Kidney epithelial cell (primary cell): ENCODE measurements at regions not wholly inside any gene's neighbourhood (a gene's known extent, or its start where the extent isn't known, plus 50 kb on each side); places are given as distances from the start of the nearest gene placed in this dataset.

Experiments
- DNase-seq: peaks from one replicate; pipeline ENCODE4 v3.0.0-alpha.2; 2010; ENCODE audit warnings: low read depth
- H3K27me3 ChIP-seq: 2 replicates; pipeline ENCODE4 v1.6.0; 2011; ENCODE audit warnings: low read length; ENCODE audit not compliant: control insufficient read depth, insufficient read depth
- H3K36me3 ChIP-seq: 2 replicates; pipeline ENCODE4 v1.5.1; 2011; ENCODE audit warnings: low read length; ENCODE audit not compliant: control insufficient read depth, insufficient read depth
- H3K4me3 ChIP-seq: 2 replicates; pipeline ENCODE4 v1.5.1; 2011; ENCODE audit warnings: low read depth, mild to moderate bottlenecking, control low read depth, low read length
- TF ChIP-seq, protein P1 (sequence below): IDR thresholded peaks from 2 replicates; pipeline ENCODE4 v1.5.1; 2011; ENCODE audit warnings: mild to moderate bottlenecking, moderate library complexity, low read length, control low read depth, inconsistent platforms; ENCODE audit not compliant: insufficient read depth, poor library complexity, severe bottlenecking

GRCh38 chr3:28703843-28704242 lies 355.2 kb upstream of the AZI2 start:
- TF ChIP-seq, protein P1, sequence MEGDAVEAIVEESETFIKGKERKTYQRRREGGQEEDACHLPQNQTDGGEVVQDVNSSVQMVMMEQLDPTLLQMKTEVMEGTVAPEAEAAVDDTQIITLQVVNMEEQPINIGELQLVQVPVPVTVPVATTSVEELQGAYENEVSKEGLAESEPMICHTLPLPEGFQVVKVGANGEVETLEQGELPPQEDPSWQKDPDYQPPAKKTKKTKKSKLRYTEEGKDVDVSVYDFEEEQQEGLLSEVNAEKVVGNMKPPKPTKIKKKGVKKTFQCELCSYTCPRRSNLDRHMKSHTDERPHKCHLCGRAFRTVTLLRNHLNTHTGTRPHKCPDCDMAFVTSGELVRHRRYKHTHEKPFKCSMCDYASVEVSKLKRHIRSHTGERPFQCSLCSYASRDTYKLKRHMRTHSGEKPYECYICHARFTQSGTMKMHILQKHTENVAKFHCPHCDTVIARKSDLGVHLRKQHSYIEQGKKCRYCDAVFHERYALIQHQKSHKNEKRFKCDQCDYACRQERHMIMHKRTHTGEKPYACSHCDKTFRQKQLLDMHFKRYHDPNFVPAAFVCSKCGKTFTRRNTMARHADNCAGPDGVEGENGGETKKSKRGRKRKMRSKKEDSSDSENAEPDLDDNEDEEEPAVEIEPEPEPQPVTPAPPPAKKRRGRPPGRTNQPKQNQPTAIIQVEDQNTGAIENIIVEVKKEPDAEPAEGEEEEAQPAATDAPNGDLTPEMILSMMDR: no peak
- H3K27me3 ChIP-seq: no peaks in the 10 kb centered on the region
- no peaks in the 10 kb centered on the region for H3K36me3 ChIP-seq
- no peak overlapping the region for H3K4me3 ChIP-seq
- DNase-seq: no peak

- no peaks in the 10 kb centered on the region for H3K36me3 ChIP-seq
- H3K27me3 ChIP-seq: no peaks in the 10 kb centered on the region
- H3K4me3 ChIP-seq: no peak overlapping the region
- DNase-seq: no peak
- TF ChIP-seq, protein P1: no peak
Observed at GRCh38 chr3:28711293-28711692, 362.7 kb upstream of the AZI2 start.

DNA sequence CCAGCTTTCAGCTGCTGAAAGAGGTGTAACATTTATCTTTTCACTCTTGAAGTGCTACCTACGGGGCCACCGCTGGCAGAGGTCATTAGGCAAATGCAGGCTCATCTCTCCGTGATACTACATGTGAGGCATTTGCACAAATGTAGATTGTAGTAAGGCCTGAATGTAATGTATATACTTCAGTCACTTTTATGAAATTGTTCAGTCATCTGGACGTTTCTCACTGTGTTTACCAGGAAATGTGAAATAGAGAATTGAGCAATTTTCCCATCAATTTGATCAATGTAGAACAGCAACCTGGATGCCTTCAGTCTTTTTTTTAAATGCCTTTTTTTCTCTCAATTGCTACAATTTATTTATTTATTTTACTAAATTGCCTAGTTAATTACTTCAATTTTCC lies 368.3 kb upstream of the AZI2 start:
- TF ChIP-seq, protein P1: no peak
- Histone ChIP-seq H3K4me3 (no peak overlapping the region), H3K36me3 (no peaks in the 10 kb centered on the region), H3K27me3 (no peaks in the 10 kb centered on the region)
- no peak for DNase-seq

DNA sequence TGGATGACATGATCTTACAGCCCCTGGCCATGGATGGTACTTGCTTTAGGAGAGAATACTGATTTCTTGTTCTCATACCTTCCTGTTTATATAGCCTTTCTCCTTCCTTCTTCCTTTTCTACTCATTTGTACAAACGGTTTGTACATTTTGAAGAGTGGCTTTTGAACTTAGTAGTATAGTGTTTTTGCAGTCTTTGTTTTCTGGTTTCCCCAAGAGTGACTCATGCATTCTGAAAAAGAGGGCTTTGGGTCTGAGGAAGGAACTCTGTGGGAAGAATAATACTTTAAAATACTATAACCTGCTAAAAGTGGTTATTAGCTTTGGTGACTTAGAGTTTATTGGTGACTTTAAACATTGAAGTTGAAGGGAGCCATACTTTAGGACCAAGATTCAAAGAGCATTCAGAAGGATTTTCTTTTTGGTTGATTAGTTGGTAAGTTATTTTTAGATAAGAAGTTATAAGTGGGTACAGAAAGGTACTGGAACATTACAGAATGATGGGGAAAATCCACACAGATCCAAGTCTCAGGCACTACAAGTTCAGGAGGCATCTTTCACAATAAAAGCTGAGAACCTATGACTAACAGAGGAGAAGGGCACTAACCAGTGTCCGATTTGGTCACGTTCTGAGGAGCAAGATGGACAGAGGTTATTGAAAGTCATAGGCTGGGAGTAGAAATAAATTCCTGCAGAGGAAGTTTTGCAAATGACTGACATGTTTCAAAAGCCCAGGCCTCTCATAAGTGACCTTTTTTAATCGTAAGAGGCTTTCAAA lies 369.6 kb upstream of the AZI2 start:
- TF ChIP-seq, protein P1: no peak
- Histone ChIP-seq H3K4me3 (no peak overlapping the region), H3K36me3 (no peaks in the 10 kb centered on the region), H3K27me3 (no peaks in the 10 kb centered on the region)
- DNase-seq: no peak

- no peak for DNase-seq
- TF ChIP-seq, protein P1: peak; percentile 67
- no peaks in the 10 kb centered on the region for H3K27me3 ChIP-seq
- no peaks in the 10 kb centered on the region for H3K36me3 ChIP-seq
- H3K4me3 ChIP-seq: no peak overlapping the region
Observed at GRCh38 chr3:28726840-28727239, 378.2 kb upstream of the AZI2 start.

- H3K36me3 ChIP-seq: no peaks in the 10 kb centered on the region
- TF ChIP-seq, protein P1: no peak
- no peak for DNase-seq
- no peak overlapping the region for H3K4me3 ChIP-seq
- no peaks in the 10 kb centered on the region for H3K27me3 ChIP-seq
Observed at GRCh38 chr3:28727307-28727706, 378.7 kb upstream of the AZI2 start.
